NCI-H345 (cell line): ENCODE measurements at regions not wholly inside any gene's neighbourhood (a gene's known extent, or its start where the extent isn't known, plus 50 kb on each side); places are given as distances from the start of the nearest gene placed in this dataset.

Source experiments
- DNase-seq: peaks from one replicate; lab custom pipeline; 2025; lab: John Stamatoyannopoulos, UW

DNA sequence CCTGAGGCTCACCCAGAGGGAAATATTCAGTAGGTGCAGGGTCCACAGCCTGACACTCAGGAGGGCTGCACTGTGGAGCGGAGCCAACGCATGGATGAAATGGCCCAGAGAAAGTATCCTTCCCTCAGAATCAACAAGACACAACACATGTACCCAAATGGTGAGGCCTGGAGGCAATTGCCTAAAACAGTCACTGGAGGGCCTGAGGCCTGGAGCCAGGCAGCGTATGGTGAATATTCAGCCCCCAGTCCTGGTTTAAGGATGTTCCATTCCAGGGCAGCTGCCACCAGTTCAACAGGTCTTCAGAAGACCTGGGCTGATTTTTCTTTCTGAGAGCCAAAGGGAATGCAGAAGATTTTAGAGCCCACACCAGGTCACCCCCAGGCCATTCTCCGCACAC, 264.8 kb downstream of the INSC start:
- no peak for DNase-seq

- DNase-seq = no peak
Observed at GRCh38 chr11:15390857-15391256, 276.1 kb downstream of the INSC start.

GRCh38 chr11:15396778-15397177, 282.1 kb downstream of the INSC start:
- DNase-seq = no peak

DNA sequence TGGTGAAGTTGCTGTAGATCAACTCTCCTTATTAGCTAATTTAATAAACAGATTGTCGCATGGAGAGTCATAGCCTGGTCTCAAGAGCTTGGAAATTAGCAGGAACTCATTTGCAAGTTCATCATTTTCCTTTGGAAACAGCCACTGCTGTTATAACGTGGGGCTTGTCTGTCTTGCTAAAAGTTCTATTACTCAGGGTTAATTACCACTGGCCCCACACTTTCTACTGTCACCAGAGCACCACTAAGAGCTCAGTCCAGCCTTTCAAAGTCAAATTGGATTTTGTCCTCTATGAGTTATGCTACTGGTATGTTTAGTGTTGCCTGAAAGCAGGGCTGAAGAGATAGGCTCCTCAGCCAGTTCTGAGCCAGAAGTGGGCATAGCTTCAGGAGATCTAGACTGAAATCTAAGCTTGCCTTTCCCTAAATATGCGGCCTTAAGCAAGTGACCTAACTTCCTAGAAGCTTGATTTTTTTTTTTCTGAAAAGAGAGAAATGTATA, 292.2 kb downstream of the INSC start:
- no peak for DNase-seq

- DNase-seq = peak; percentile 92
Observed at GRCh38 chr11:15412054-15412453, 297.3 kb downstream of the INSC start.

- DNase-seq = no peak
Observed at GRCh38 chr11:15418921-15419320, 304.2 kb downstream of the INSC start.

DNA sequence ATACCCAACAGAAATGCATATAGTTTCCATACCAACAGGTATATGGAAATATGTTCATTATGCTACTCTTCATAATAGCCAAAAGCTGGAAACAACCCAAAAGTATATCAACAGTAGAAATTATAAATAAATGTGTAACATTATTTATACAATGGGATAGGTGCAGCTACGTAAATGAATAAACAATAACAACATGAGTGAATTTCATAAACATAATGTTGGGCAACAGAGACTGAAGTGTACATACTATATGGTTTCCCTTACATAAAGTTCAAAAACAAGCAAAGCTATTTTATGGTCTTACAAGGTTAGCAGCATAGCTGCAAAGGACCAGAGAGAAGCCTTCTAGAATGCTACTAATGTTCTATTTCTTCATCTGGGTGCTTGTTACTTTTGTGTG, 305.0 kb downstream of the INSC start:
- no peak for DNase-seq

- DNase-seq = no peak
Observed at GRCh38 chr11:15430381-15430780, 315.7 kb downstream of the INSC start.

- no peak for DNase-seq
Observed at GRCh38 chr11:15434529-15434928, 319.8 kb downstream of the INSC start.

DNA sequence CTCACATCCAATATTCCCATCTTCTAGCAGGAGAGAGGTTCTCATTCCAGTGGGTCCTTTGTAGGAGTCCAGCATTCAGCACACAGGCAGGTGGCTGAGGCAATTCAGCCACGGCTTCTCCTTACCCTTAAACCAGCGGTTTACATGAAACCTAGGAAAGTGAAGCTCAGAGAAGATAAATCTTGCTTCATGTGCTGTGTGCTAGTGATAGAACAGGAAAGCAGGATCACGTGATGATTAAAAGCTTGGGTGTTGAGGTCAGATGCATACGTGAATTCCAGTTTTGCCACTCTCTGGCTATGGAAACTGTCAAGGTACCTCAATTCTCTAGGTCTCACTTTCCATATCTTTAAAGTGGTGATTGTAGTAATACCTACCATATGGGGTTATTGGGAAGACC, 331.6 kb downstream of the INSC start:
- DNase-seq = no peak

GRCh38 chr11:15446929-15447328, 332.2 kb downstream of the INSC start:
- no peak for DNase-seq

DNA sequence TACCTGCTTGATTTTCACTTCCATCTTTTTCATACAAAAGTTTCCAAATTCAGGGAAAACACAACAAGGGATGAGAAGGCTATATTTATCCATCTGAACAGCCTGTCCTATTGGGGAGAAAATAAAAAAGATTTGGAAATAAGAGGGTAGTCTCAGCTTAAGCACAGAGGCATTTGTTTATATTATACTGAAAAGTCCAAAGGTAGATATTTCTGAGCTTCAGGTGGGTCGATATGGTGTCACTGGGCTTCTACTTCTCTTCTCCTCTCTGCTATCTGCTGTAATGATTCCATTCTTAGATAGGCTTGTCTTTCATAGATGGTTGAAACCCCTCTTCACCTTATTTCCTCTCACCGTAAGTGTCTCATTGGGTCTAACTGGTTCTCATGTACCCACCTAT, 337.0 kb downstream of the INSC start:
- DNase-seq = no peak

GRCh38 chr11:15453211-15453765, 338.6 kb downstream of the INSC start:
- DNase-seq = no peak

- DNase-seq = no peak
Observed at GRCh38 chr11:15468466-15468865, 353.7 kb downstream of the INSC start.

DNA sequence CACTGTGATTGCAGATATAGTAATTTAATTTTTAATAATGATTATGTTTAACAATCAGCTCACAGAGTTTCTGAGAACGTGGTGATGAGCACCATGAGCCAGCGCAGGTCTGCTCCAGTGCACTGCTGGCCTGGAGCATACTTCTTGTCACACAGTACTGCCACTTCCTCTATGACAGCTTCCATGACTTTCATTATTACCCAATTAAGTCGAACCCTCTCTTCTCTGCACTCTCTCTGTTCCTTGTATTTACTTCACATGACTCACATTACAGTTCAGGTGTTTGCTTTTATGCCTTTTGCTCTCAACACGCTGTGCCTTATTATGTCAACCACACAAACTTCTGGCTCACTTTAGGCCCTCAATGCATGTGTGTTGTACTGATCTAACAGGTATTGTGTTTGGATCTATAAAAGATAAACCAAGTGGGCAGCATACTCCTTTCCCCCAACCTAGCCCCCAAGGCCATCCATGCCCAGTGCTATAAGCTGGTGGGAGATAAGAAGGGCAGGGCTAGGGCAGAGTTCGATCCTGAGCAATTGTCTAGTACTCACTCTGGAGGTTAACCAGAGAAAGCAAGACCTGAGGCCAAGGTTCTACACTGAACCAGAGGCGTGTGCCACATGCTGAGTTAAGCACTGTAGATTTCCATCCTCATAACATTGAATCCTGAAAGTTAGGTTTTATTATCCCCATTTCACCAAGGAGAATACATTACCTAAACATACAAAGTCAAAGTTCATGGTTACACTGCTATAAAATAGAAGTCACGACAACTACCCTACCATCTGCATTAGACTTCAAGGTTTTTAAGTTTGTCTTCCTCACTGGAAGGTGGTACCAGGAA, 356.5 kb downstream of the INSC start:
- peak; percentile 71 for DNase-seq

DNA sequence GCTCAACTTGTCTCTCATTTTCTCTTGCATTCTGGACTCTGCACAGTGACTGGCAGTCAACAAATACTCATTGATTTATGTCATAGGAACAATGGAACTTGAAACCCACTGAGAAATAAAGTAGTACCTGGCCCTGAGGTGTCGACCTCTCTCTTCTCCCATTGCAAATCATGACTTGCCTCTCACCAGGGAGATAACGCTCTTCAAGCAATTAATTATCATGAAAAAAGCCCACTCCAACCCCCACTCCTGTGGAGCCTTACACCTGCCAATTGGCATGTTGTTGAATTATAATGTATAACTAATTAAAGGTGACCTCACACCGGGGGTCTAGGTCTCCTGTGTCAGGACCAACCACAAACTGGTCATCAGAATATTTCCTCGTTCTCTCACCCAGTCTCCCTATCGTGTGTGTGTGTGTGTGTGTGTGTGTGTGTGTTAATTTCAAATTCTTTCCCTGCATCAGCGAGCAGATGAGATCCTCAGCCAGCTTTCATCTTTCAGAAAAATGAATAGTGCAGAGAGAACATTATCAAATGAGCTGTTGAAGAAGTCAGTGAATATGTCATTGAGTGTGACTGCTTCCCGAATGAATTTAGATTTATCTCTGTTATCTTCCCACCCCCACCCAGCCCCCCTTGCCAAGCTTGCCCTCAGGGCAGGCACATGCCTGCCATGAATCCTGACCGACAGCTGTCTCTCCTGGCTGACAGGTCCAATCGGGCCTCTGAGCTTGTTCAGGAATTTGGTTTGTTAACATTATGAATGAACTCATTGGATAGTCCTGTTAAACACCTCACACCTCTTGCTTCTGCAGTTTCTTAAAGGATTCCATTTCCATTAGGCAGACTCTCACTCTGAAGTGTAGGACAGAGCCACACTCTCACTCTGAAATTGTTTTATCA, 357.4 kb downstream of the INSC start:
- DNase-seq = peak; percentile 69

DNA sequence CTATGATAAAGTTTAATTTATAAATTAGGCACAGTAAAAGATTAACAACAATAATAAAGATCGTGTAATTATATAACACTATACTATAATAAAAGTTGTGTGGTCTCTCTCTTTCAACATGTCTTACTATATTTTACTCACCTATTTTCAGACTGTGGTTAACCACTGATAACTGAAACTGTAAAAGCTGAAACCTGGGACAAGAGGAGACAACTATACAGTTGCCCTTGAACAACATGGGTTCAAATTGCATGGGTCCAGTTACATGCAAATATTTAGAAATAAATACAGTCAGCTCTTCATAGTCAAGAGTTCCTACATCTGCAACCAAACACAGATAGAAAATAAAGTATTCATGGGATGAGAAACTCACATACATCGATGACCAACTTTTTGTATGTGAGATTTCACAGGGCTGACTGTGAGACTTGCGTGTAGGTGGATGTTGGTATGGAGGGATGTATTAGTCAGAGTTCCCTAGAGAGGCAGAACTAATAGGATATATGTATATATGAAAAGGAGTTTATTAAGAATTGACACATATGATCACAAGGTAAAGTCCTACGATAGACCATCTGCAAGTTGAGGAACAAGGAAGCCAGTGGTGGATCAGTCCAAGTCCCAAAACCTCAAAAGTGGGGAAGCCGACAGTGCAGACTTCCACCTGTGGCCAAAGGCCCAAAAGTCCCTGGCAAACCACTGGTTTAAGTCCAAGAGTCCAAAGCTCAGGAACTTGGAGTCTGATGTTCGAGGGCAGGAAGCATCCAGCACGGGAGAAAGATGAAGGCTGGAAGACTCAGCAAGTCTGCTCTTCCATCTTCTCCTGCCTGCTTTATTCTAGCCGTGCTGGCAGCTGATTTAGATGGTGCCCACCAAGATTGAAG, 359.5 kb downstream of the INSC start:
- no peak for DNase-seq

GRCh38 chr11:15476371-15476917, 361.7 kb downstream of the INSC start:
- no peak for DNase-seq

- no peak for DNase-seq
Observed at GRCh38 chr11:15481871-15482270, 367.1 kb downstream of the INSC start.

DNA sequence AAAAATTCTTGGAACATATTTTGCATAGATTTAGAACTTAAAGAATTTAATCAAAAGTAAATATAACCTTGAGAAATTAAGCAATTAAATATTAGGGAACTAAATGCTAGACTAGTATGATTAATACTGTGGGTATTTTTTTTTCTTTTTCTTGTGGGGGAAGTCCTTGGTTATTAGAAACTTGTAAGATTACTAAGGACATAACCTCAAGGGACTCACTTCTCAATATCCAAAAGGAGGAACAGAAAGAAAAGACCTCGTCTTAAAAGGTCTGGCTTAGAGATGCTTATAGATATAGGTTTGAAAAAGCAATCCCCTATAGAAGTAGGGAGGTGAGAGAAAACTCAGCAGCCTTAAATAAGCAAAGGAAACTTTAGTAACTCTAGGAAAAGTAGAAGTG, 368.5 kb downstream of the INSC start:
- no peak for DNase-seq

- DNase-seq = no peak
Observed at GRCh38 chr11:15484398-15484797, 369.7 kb downstream of the INSC start.
